Lower leg skin (tissue), 4 donors: ENCODE measurements at regions not wholly inside any gene's neighbourhood (a gene's known extent, or its start where the extent isn't known, plus 50 kb on each side); places are given as distances from the start of the nearest gene placed in this dataset.

Experiments
- DNase-seq, 2 donors: peaks; one replicate each; pipeline ENCODE4 v3.0.0-alpha.2; 2019; ENCODE audit warnings: low spot score in 2 of 2
- H3K4me3 ChIP-seq: fragments of 200-600 bp; sonication (generic); 2 replicates; pipeline ENCODE4 v1.5.1; 2017; ENCODE audit warnings: mild to moderate bottlenecking, low read depth; ENCODE audit not compliant: poor library complexity, severe bottlenecking
- CTCF ChIP-seq, 3 donors: fragments of 450-650 bp; IDR thresholded peaks; one replicate each; pipeline ENCODE4 v1.5.1; 2016; ENCODE audit warnings: antibody characterized with exemption in 3 of 3, mild to moderate bottlenecking in 3 of 3, moderate library complexity in 2 of 3
- POLR2A ChIP-seq, 2 donors: fragments of 450-650 bp; IDR thresholded peaks; one replicate each; pipeline ENCODE4 v1.6.1; 2016 to 2017; ENCODE audit warnings: antibody characterized with exemption in 2 of 2, mild to moderate bottlenecking in 1 of 2, moderate library complexity in 1 of 2
- WGBS, 2 donors: methylation state at CpG; one replicate each; pipeline ENCODE4 v1.1.5; 2018; 5-methylcytosine and 5-hydroxymethylcytosine counted together
- intact Hi-C: fragments of 100-400 bp; cut with DNase I; formaldehyde crosslinking; loops from one replicate; pipeline ENCODE4 v1.15.0; 2023; ENCODE audit warnings: low total_unique reads

DNA sequence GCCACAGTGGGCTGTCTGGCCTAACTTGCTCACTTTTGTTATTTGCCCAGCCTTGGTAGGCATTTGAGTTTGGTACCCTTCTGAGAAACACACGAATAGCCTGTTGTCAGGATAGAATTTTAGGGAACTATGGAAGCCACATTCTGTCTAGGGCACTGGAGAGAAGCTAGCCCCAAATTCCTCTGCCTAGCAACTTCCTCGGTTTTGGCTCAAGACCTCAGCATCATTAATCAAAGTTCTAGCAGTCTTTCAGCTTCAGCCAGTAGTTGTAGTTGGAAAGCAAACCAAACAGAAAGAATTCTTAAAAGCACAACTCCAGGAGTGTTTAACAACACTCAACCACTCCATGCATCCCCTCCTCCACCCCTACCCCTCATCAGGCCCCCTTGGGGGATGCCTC is 572.1 kb upstream of the PSMD7 start:
- no peak overlapping the region for H3K4me3 ChIP-seq
- no peak for DNase-seq

GRCh38 chr16:73717266-73717974 is 579.2 kb upstream of the PSMD7 start:
- TF ChIP-seq POLR2A (IDR thresholded peaks at IDR 0.05): no peak
- no peak for TF ChIP-seq CTCF (IDR thresholded peaks at IDR 0.05)
- intact Hi-C loops: no loop called here
- H3K4me3 ChIP-seq: no peak overlapping the region
- no peak for DNase-seq
- 83 to 84% methylated on average over 11 of the region's 11 CpGs for WGBS, 2 donors

More for the DNA sequence above, 572.1 kb upstream of the PSMD7 start:
- no peak for TF ChIP-seq POLR2A (IDR thresholded peaks at IDR 0.05)
- no peak for TF ChIP-seq CTCF (IDR thresholded peaks at IDR 0.05)
- intact Hi-C loops: no loop called here
- WGBS, 2 donors: 47 to 54% methylated on average over 2 of the region's 2 CpGs

DNA sequence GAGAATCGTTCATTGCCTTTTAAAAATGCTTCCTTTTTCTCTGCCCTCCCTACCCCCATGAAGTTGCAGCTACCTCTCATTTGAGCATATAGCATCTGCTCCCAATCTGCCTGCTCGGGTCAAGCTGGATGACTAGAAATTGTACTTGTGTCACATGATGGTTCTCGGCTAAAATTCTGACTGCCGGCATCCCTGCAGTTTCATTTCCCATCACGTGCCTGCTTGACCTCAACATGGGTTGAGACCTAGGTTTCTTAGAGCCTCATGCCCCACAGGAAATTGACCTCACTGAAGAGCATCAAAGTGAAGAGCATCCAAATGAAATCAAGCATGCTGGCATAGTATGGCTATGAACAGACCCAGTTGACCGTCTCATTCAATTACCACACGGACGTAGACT is 581.6 kb upstream of the PSMD7 start:
- TF ChIP-seq CTCF (IDR thresholded peaks at IDR 0.05) (no peak), POLR2A (IDR thresholded peaks at IDR 0.05) (no peak)
- no peak overlapping the region for H3K4me3 ChIP-seq
- intact Hi-C loops: no loop called here
- WGBS, 2 donors: 69 to 72% methylated on average over 8 of the region's 8 CpGs
- no peak for DNase-seq

GRCh38 chr16:73713778-73714495 is 582.7 kb upstream of the PSMD7 start:
- DNase-seq: no peak
- no peak overlapping the region for H3K4me3 ChIP-seq
- intact Hi-C loops: no loop called here
- WGBS, 2 donors: 76 to 77% methylated on average over 12 of the region's 12 CpGs
- TF ChIP-seq POLR2A (IDR thresholded peaks at IDR 0.05): no peak
- TF ChIP-seq CTCF (IDR thresholded peaks at IDR 0.05): no peak

GRCh38 chr16:73713251-73713650 is 583.4 kb upstream of the PSMD7 start:
- no peak for DNase-seq
- 72% methylated on average over 8 of the region's 8 CpGs for WGBS, 2 donors
- no peak for TF ChIP-seq CTCF (IDR thresholded peaks at IDR 0.05)
- no peak for TF ChIP-seq POLR2A (IDR thresholded peaks at IDR 0.05)

More at GRCh38 chr16:73713251-73713650, 583.4 kb upstream of the PSMD7 start:
- no peak overlapping the region for H3K4me3 ChIP-seq
- intact Hi-C loops: no loop called here
